ENCODE measurements at regions not wholly inside any gene's neighbourhood (a gene's known extent, or its start where the extent isn't known, plus 50 kb on each side); places are given as distances from the start of the nearest gene placed in this dataset.
"Not testable (repeated sequence)": the region's sequence is repeated elsewhere in the genome, so short reads cannot be mapped to it uniquely, and the experiment has no call there.

DNA sequence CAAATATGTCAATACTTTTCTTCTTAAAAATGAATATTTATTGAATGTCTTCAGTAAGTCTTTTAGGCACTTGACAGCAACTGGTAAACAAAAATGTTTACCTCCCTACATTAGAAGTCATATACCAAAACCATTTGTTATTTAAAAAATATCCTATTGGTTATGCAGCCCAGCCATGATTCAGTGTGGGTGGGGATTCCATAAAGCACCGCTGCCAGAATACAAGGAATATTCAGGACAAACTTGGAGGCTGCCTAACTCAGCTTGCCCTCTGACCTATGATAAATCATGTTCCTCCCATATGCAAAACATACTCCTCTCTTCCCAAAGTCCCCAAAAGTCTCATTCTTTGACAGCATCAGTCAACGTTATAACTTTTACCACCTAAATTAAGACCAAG, 486.8 kb upstream of the IRAK1BP1 start:
- no peaks in the 10 kb centered on the region for H3K4me1 ChIP-seq (ENCODE audit: low read depth, poor library complexity, severe bottlenecking)
- no peak overlapping the region for H3K27ac ChIP-seq
- H3K79me2 ChIP-seq (ENCODE audit: insufficient read depth, low read depth), result no peaks in the 10 kb centered on the region
- no peak overlapping the region for H3K4me2 ChIP-seq
- H3K9ac ChIP-seq, result no peak overlapping the region
- no peak overlapping the region for H3K4me3 ChIP-seq (IDR thresholded peaks at IDR 0.05; ENCODE audit: insufficient read depth, low read depth, low read length)
- no peaks in the 10 kb centered on the region for H4K20me1 ChIP-seq (ENCODE audit: insufficient read depth)
- no peaks in the 10 kb centered on the region for H3K27me3 ChIP-seq (ENCODE audit: insufficient read depth, low read depth)
- H3K36me3 ChIP-seq (ENCODE audit: insufficient read depth), result no peaks in the 10 kb centered on the region
- H2AFZ ChIP-seq (ENCODE audit: low read depth), result no peak overlapping the region
- TF ChIP-seq, protein P1, sequence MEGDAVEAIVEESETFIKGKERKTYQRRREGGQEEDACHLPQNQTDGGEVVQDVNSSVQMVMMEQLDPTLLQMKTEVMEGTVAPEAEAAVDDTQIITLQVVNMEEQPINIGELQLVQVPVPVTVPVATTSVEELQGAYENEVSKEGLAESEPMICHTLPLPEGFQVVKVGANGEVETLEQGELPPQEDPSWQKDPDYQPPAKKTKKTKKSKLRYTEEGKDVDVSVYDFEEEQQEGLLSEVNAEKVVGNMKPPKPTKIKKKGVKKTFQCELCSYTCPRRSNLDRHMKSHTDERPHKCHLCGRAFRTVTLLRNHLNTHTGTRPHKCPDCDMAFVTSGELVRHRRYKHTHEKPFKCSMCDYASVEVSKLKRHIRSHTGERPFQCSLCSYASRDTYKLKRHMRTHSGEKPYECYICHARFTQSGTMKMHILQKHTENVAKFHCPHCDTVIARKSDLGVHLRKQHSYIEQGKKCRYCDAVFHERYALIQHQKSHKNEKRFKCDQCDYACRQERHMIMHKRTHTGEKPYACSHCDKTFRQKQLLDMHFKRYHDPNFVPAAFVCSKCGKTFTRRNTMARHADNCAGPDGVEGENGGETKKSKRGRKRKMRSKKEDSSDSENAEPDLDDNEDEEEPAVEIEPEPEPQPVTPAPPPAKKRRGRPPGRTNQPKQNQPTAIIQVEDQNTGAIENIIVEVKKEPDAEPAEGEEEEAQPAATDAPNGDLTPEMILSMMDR (conservative IDR thresholded peaks at IDR 0.05; ENCODE audit: low read depth, low read length), result no peak

DNA sequence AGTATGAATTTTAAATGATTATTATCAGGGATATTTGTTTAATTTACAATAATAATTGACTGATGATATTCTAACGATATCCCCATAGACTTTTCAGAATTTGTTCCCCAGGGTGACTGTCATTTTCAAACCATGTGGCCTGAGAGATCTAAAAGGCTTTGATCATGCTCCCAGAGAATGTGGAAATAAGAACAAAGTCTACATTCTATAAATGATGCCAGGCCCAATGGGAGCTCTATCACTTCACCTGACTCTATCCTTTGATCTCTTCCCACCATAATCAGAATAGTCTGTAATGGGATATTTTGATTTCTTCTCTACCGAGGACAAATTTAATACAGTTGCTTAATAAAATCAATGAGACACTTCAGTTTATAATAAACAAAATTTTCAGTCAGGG, 483.4 kb upstream of the IRAK1BP1 start:
- Histone ChIP-seq H3K27me3 (ENCODE audit: insufficient read depth, low read depth) (no peaks in the 10 kb centered on the region), H3K4me3 (IDR thresholded peaks at IDR 0.05; ENCODE audit: insufficient read depth, low read depth, low read length) (no peak overlapping the region), H3K36me3 (ENCODE audit: insufficient read depth) (no peaks in the 10 kb centered on the region), H3K27ac (no peak overlapping the region), H3K4me1 (ENCODE audit: low read depth, poor library complexity, severe bottlenecking) (no peaks in the 10 kb centered on the region), H3K4me2 (no peak overlapping the region), H3K79me2 (ENCODE audit: insufficient read depth, low read depth) (no peaks in the 10 kb centered on the region), H2AFZ (ENCODE audit: low read depth) (no peak overlapping the region), H4K20me1 (ENCODE audit: insufficient read depth) (no peaks in the 10 kb centered on the region), H3K9ac (no peak overlapping the region)
- TF ChIP-seq, protein P1 (conservative IDR thresholded peaks at IDR 0.05; ENCODE audit: low read depth, low read length), result no peak

DNA sequence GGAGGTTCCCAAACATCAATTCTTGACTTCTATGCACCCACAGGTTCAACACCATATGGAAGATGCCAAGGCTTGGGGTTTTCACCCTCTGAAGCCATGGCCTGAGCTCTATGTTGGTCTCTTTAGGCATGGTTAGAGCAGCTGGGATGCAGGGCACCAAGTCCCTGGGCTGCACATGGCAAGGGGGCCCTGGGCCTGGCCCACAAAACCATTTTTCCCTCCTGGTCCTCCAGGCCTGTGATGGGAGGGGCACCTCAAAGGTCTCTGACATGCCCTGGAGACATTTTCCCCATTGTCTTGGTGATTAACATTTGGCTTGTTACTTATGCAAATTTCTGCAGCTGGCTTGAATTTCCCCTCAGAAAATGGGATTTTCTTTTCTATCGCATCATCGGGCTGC, 480.5 kb upstream of the IRAK1BP1 start:
- not testable (repeated sequence) for H3K79me2 ChIP-seq (ENCODE audit: insufficient read depth, low read depth); H2AFZ ChIP-seq (ENCODE audit: low read depth); H3K36me3 ChIP-seq (ENCODE audit: insufficient read depth); H4K20me1 ChIP-seq (ENCODE audit: insufficient read depth); H3K9ac ChIP-seq; H3K4me1 ChIP-seq (ENCODE audit: low read depth, poor library complexity, severe bottlenecking); H3K4me2 ChIP-seq; H3K27ac ChIP-seq; H3K4me3 ChIP-seq (IDR thresholded peaks at IDR 0.05; ENCODE audit: insufficient read depth, low read depth, low read length); H3K27me3 ChIP-seq (ENCODE audit: insufficient read depth, low read depth)

DNA sequence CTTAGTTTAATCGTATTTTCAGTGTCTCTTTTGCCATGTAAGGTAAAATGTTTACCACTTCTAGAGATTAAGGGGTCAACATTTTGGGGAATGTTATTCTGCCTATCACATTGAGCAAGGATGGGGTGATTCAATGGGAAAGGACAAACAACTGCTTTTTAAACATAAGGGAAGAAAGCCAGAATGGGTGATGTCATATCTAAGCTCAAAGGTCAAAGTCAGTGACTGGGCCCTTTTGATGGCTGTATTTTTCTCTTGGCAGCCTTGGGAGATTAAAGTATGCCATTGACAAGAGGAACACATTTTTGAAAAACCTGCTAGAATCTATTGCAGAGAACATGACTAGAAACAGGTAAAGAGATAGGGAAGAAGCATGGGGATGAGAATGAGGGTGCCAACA, 477.3 kb upstream of the IRAK1BP1 start:
- Histone ChIP-seq H3K9ac (no peak overlapping the region), H3K4me2 (no peak overlapping the region), H2AFZ (ENCODE audit: low read depth) (no peak overlapping the region), H3K79me2 (ENCODE audit: insufficient read depth, low read depth) (no peaks in the 10 kb centered on the region), H3K27me3 (ENCODE audit: insufficient read depth, low read depth) (no peaks in the 10 kb centered on the region), H3K27ac (no peak overlapping the region), H3K36me3 (ENCODE audit: insufficient read depth) (no peaks in the 10 kb centered on the region), H4K20me1 (ENCODE audit: insufficient read depth) (no peaks in the 10 kb centered on the region), H3K4me3 (IDR thresholded peaks at IDR 0.05; ENCODE audit: insufficient read depth, low read depth, low read length) (no peak overlapping the region), H3K4me1 (ENCODE audit: low read depth, poor library complexity, severe bottlenecking) (no peaks in the 10 kb centered on the region)
- TF ChIP-seq, protein P1 (conservative IDR thresholded peaks at IDR 0.05; ENCODE audit: low read depth, low read length), result no peak

DNA sequence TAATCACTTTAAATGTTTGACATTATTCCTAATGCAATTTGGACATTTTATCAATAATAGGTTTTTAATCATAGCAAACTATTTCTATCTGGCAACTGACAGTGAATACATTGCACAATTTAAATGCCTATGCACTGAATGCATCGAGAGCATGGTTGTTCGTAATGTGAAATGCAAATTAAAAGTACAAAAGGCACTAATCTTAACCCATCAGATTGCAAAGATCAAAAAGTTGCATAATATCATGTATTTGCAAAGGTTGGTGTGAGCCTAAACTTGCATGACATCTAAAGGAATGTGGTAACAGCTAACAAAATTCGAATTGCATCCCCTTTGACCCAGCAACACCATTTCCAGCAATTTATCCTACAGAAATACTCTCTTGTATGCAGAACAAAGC, 469.9 kb upstream of the IRAK1BP1 start:
- no peaks in the 10 kb centered on the region for H3K36me3 ChIP-seq (ENCODE audit: insufficient read depth)
- no peak overlapping the region for H3K9ac ChIP-seq
- no peak overlapping the region for H2AFZ ChIP-seq (ENCODE audit: low read depth)
- H3K27me3 ChIP-seq (ENCODE audit: insufficient read depth, low read depth), result no peaks in the 10 kb centered on the region
- H3K27ac ChIP-seq, result no peak overlapping the region
- H3K79me2 ChIP-seq (ENCODE audit: insufficient read depth, low read depth), result no peaks in the 10 kb centered on the region
- no peak overlapping the region for H3K4me2 ChIP-seq
- H4K20me1 ChIP-seq (ENCODE audit: insufficient read depth), result no peaks in the 10 kb centered on the region
- H3K4me1 ChIP-seq (ENCODE audit: low read depth, poor library complexity, severe bottlenecking), result no peaks in the 10 kb centered on the region
- H3K4me3 ChIP-seq (IDR thresholded peaks at IDR 0.05; ENCODE audit: insufficient read depth, low read depth, low read length), result no peak overlapping the region
- TF ChIP-seq, protein P1 (conservative IDR thresholded peaks at IDR 0.05; ENCODE audit: low read depth, low read length), result no peak

Data from KMS-11 (cell line).